NB4 (cell line): ENCODE measurements at regions not wholly inside any gene's neighbourhood (a gene's known extent, or its start where the extent isn't known, plus 50 kb on each side); places are given as distances from the start of the nearest gene placed in this dataset.

Experiments used
- CTCF ChIP-seq: IDR thresholded peaks from one replicate; pipeline ENCODE4 v1.5.1; 2012; ENCODE audit warnings: low read depth, low read length
- MAX ChIP-seq: IDR thresholded peaks from 2 replicates; pipeline ENCODE4 v1.6.1; 2011; ENCODE audit warnings: low read depth, low read length
- POLR2A ChIP-seq: IDR thresholded peaks from 2 replicates; pipeline ENCODE4 v1.6.1; 2011; ENCODE audit warnings: mild to moderate bottlenecking; ENCODE audit not compliant: insufficient read length; ENCODE audit errors: extremely low read depth

GRCh38 chr11:69902337-69902736, 83.1 kb upstream of the FGF3 start:
- TF ChIP-seq CTCF, result no peak
- no peak for TF ChIP-seq POLR2A
- TF ChIP-seq MAX, result no peak
